Fibroblast of the conjunctiva (primary cell): ENCODE measurements at regions not wholly inside any gene's neighbourhood (a gene's known extent, or its start where the extent isn't known, plus 50 kb on each side); places are given as distances from the start of the nearest gene placed in this dataset.
"Not testable (repeated sequence)": the region's sequence is repeated elsewhere in the genome, so short reads cannot be mapped to it uniquely, and the experiment has no call there.

Experiments
- DNase-seq: peaks from one replicate; pipeline ENCODE4 v3.0.0-alpha.2; 2010; ENCODE audit warnings: low read depth

DNA sequence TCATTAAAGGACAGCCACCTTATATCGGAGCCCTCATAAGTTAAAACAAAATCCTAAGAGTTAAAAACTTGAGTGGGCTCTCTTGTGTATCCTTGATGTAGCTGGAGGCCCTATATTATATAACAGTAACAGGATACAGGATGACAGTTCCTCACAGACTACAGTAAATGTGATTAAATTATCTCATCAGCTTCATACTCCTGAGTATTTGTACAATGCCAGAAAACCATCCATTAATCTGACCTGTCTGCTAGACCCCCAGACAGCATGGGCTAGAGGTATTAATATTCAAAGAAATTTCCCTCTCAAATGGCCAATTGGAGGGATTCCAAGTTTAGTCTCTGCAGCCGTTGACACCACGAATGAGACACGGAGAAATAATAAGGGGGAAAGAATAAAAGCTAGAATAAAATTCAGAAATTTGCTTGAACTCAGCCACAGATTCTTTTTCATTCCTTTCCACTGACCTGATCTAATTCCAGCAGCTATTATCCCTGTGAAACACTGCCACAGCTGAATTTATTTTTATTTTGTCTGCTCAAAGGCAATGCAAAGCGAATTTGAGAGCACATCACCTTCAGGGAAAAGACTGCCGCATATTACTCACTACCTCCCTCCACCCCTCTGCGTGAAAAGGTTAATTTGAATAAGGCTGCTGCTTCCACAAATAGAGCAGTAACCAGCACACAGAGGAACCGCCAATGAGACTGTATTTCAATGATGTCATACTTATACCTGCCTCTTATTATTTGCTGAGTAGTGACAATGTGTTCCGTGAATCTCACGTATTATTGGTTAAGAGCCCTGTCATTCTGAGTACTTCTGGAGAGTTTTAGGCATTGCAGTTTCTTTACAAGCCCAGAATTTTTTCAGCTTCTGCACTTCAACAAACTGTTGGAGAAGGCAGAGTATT lies 155.9 kb upstream of the KLF12 start:
- peak; percentile 66 for DNase-seq

DNA sequence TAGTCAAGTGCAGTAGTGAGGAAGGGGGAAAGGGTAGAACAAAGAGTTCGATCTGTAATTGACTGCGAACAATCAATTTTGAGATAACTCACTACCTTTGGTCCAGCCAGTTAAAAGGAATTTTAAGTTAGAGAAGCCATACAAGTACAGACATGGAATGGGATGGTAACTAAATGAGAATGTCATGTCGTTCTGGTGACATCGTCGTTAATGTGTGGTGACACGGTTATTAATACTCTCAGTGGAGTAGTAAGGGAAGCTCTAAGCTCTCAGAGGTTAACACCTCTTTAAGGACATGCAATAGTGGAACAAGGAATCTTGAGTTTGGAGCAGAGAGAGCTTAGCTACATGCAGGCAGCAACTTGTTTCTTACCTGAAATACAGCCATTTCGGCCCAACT lies 154.9 kb upstream of the KLF12 start:
- DNase-seq: no peak

GRCh38 chr13:74288361-74288911 lies 154.2 kb upstream of the KLF12 start:
- no peak for DNase-seq

- peak; percentile 69 for DNase-seq
Observed at GRCh38 chr13:74287724-74288169, 153.5 kb upstream of the KLF12 start.

DNA sequence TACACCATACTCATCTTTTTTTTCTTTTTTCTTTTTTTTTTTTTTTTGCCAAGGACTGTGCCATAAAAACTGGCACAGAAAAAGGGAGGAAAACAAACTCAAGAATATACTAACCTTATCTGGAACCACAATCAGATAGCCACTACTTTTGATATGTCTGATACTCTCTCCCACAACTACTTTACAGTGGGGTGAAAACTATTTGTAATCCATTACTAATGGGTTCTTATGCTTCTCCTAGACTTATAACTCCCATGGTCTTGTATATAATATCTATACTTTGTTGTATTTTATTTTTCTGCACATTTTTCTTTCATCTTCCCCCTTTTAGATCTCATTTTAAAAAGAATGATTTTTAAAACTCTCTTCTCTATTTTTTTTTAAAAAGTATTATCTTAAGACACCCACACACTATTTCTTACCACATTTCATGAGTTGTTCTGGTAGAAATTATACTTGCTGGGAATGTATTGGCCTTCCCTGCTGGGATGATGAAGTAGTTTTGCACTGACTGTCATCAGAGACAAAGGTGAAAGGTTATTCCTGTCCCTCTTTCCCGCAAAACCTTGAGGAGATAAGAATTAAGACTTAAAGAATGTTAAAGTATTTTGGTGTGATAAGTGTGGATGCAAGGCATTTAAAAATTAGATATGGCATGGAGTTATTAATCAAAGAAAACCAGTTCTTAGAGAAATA lies 146.7 kb upstream of the KLF12 start:
- no peak for DNase-seq

DNA sequence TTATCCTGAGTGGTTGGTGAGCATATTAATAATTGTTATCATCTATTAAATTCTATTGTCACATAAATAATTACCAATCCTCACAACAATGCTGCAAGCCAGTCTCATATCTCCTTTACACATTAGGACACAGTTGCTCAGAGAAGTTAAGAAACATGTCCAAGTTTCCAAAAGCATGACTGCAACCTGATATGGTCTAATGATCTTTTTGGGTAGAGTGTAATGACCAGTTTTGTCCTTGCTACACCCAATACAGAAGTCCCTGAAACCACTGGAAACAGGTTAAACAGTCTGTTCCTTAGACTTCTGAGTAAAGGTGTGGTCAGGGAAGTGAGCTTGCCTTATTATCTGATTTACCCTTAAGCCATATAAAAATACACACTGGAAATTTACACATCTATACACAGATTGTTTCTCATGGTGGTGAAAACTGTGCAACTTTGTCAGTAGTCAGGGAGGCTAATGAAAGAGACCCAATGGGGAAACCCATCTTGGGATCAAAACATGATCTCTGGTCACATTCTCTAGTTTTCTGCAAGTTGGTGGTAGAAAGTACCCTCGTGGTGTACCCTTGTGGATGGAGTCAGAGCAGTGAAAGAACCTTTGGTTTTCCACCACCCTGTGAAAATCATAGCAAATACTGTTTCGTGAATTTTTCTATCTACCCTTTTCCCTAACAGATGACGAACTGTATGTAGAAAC lies 146.0 kb upstream of the KLF12 start:
- DNase-seq: no peak

DNA sequence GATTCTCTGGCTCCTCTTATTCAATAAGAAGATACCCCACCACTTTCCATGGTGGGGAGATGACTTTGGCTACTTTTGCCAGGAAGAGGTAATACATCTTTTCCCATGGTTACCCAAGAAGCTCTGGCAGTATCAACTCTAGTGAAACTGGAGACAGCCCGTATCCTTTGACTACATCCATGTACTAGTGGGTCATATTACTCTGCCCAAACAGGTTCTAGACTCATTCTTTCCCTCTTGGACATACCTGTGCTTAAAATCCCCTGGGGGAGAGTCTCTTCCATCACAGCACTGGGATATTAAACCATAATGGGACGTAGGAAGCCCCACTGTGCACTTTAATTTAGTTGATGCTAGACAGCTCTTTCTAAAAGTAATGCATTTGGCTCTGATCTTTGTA lies 144.7 kb upstream of the KLF12 start:
- DNase-seq: no peak

- no peak for DNase-seq
Observed at GRCh38 chr13:74274916-74275315, 140.7 kb upstream of the KLF12 start.

DNA sequence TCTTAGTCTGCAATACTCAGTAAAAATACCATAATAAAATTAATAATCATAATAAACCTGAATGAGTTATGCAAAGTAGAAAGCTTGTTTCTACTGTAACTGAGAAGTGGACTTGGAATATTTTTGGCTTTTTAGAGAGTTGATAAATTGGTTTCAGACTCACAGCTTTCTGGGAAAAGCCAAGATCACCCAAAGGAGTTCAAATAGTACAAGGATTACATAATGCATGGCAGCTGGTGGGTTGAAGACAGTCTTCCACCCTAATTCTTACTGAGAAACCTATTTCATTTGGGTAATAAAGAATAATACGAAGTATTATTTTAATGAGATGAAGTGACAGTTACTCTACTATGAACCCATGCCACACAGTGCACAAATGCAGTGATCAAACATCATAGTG lies 139.4 kb upstream of the KLF12 start:
- DNase-seq: no peak

GRCh38 chr13:74272826-74273225 lies 138.6 kb upstream of the KLF12 start:
- DNase-seq: no peak

- DNase-seq: no peak
Observed at GRCh38 chr13:74270018-74270417, 135.8 kb upstream of the KLF12 start.

- no peak for DNase-seq
Observed at GRCh38 chr13:74266861-74267260, 132.7 kb upstream of the KLF12 start.

DNA sequence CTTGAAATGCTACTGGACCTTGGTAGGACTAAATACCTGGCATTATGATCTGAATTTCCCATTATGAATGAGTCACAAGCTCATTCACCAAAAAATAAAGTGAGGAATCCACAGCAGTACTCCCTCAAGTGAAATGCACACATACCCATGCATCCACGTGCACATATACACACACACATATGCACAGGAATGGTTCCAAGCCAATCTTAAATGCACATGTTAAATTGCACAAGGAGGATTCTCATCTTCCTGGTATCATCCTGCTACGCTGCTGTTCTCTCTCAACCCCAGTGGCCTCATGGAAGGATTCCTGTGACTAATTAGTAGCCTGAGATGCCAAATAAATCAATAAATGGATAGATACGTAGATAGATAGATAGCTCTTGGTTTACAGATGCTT lies 132.1 kb upstream of the KLF12 start:
- DNase-seq: no peak

- DNase-seq: no peak
Observed at GRCh38 chr13:74264333-74264732, 130.1 kb upstream of the KLF12 start.

GRCh38 chr13:74260420-74260819 lies 126.2 kb upstream of the KLF12 start:
- not testable (repeated sequence) for DNase-seq

- no peak for DNase-seq
Observed at GRCh38 chr13:74259641-74260040, 125.4 kb upstream of the KLF12 start.

GRCh38 chr13:74258961-74259360 lies 124.8 kb upstream of the KLF12 start:
- DNase-seq: no peak

DNA sequence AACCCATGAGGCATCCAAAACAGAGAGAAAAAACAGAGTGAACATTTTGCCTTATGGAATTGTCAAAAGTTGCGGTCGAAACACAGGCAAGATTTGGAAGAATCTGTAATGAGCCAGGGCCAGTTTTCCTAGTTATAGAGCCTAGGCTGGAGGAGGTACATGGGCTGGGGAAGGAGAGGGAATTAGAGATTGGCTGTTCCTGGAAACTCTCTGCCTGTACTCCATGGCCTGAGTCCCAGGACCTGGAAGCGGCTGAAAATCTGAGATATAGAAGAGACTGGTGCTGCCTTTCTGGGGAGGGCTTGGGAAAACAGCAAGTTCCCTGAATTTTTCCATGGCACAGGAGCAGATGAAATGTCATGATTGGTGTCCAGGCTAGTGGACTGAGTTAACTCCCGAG lies 122.8 kb upstream of the KLF12 start:
- DNase-seq: no peak

DNA sequence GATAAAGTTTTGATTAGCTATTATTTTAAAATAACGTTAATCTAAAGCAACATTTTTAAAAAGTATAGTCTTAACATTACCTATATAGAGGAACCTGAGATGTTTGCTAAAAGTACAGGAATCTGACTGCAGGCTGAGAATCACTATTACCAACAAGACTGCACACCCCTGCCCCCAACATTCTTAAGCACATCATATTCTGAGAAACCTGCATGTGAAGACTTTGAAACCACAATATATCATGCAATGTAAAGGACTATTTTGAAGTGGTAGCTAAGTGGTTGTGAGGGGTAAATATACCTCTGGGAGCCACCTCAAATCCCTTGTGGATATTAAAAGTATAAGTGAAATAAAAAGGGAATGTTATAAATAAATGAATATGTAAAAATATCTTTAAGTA lies 119.0 kb upstream of the KLF12 start:
- no peak for DNase-seq

GRCh38 chr13:74251778-74252519 lies 117.7 kb upstream of the KLF12 start:
- peak; percentile 31 for DNase-seq

GRCh38 chr13:74250738-74251190 lies 116.6 kb upstream of the KLF12 start:
- DNase-seq: peak; percentile 31

GRCh38 chr13:74248477-74248876 lies 114.3 kb upstream of the KLF12 start:
- DNase-seq: no peak
